HCT116 (cell line): ENCODE measurements at regions not wholly inside any gene's neighbourhood (a gene's known extent, or its start where the extent isn't known, plus 50 kb on each side); places are given as distances from the start of the nearest gene placed in this dataset.

Experiments
- ATAC-seq: fragments of 200-7000 bp; cut with Tn5 transposase; 2 replicates; pipeline ENCODE4 v1.9.1; 2020; ENCODE audit warnings: mild to moderate bottlenecking, moderate library complexity
- BruUV-seq: library from RNA; stranded (reverse); fragments of 400-500 nt; replicated peaks from 2 replicates; lab custom pipeline; 2021; lab: Mats Ljungman, UMichigan
- CTCF ChIA-PET: fragments of 300-600 bp; sonication (Branson Sonifier 250); formaldehyde crosslinking; loops from one replicate; lab custom pipeline; 2021; ENCODE audit warnings: antibody characterized with exemption; lab: Charles Lee
- POLR2A ChIA-PET: fragments of 300-600, 350-600 bp; sonication (Branson Sonifier 250); formaldehyde crosslinking; loops from one replicate; lab custom pipeline; 2021; ENCODE audit warnings: antibody characterized with exemption; lab: Charles Lee
- RAD21 ChIA-PET, 2 experiments: fragments of 300-600 bp; sonication (Branson Sonifier 250); formaldehyde crosslinking; loops; one replicate each; lab custom pipeline; 2023; ENCODE audit warnings: low total read pairs in 2 of 2; ENCODE audit not compliant: uncharacterized antibody in 2 of 2, unreplicated experiment in 2 of 2, low non-redundant PET in 1 of 2; lab: Charles Lee
- DNase-seq: peaks from one replicate; pipeline ENCODE4 v3.0.0-alpha.2; 2010; ENCODE audit warnings: low read depth, low spot score
- H2AFZ ChIP-seq: fragments of 200-600 bp; shearing (Covaris generic), sonication (generic); 2 replicates; pipeline ENCODE4 v1.6.1; 2017; ENCODE audit warnings: low read depth, mixed run types, mixed read lengths, antibody characterized with exemption, low read length; ENCODE audit not compliant: poor library complexity, severe bottlenecking
- H3K27ac ChIP-seq: 2 replicates; pipeline ENCODE4 v1.5.1; 2012; ENCODE audit warnings: low read depth, low read length
- H3K27me3 ChIP-seq: fragments of 200-600 bp; sonication (generic); 2 replicates; pipeline ENCODE4 v1.6.1; 2016; ENCODE audit warnings: mixed run types, low read length, mixed read lengths; ENCODE audit not compliant: insufficient read depth
- H3K36me3 ChIP-seq, 2 experiments: fragments of 200-500 bp in 1 of 2; fragments of 200-600 bp in 1 of 2; sonication (Bioruptor generic) in 1 of 2; sonication (generic) in 1 of 2; 2 replicates each; pipeline versions ENCODE4 v1.5.1 to v1.6.1; 2014 to 2016; ENCODE audit warnings: low read length in 2 of 2, inconsistent platforms in 1 of 2, mixed read lengths in 1 of 2, mixed run types in 1 of 2; ENCODE audit not compliant: insufficient read depth in 2 of 2, control insufficient read depth in 1 of 2
- H3K4me1 ChIP-seq, 2 experiments: fragments of 200-600 bp in 1 of 2; sonication (generic) in 1 of 2; 2 replicates each; pipeline versions ENCODE4 v1.5.1 to v1.6.1; 2012 to 2017; ENCODE audit warnings: low read length in 2 of 2, inconsistent platforms in 1 of 2, mild to moderate bottlenecking in 1 of 2, mixed read lengths in 1 of 2, mixed run types in 1 of 2, moderate library complexity in 1 of 2; ENCODE audit not compliant: insufficient read depth in 2 of 2, control insufficient read depth in 1 of 2
- H3K4me2 ChIP-seq: fragments of 200-600 bp; sonication (generic); 2 replicates; pipeline ENCODE4 v1.6.1; 2017; ENCODE audit warnings: mixed run types, low read length, mixed read lengths
- H3K4me3 ChIP-seq, 2 experiments: fragments of 200-600 bp in 1 of 2; sonication (generic) in 1 of 2; replicated peaks in 1 of 2; 2 replicates each; pipeline ENCODE4 v1.5.1; 2011 to 2016; ENCODE audit warnings: low read length in 2 of 2, control low read depth in 1 of 2, low read depth in 1 of 2, mild to moderate bottlenecking in 1 of 2, mixed read lengths in 1 of 2, mixed run types in 1 of 2
- H3K79me2 ChIP-seq: fragments of 200-600 bp; sonication (generic); 2 replicates; pipeline ENCODE4 v1.6.1; 2017; ENCODE audit warnings: mild to moderate bottlenecking, mixed run types, low read length, moderate library complexity, mixed read lengths; ENCODE audit not compliant: insufficient read depth
- H3K9ac ChIP-seq: fragments of 200-600 bp; sonication (generic); 2 replicates; pipeline ENCODE4 v1.6.1; 2016; ENCODE audit warnings: low read length, mixed read lengths
- H3K9me2 ChIP-seq: fragments of 200-600 bp; sonication (generic), shearing (Covaris generic); 2 replicates; pipeline ENCODE4 v1.6.1; 2017; ENCODE audit warnings: mixed run types, mild to moderate bottlenecking, moderate library complexity; ENCODE audit not compliant: insufficient read depth
- H3K9me3 ChIP-seq, 2 experiments: fragments of 200-500 bp in 1 of 2; fragments of 200-600 bp in 1 of 2; sonication (Bioruptor generic) in 1 of 2; sonication (generic) in 1 of 2; 2 replicates each; pipeline ENCODE4 v1.6.1; 2014 to 2017; ENCODE audit warnings: low read length in 2 of 2, mixed read lengths in 2 of 2, inconsistent platforms in 1 of 2, low read depth in 1 of 2, mild to moderate bottlenecking in 1 of 2, mixed run types in 1 of 2, moderate library complexity in 1 of 2; ENCODE audit not compliant: control insufficient read depth in 1 of 2, insufficient read depth in 1 of 2
- H4K20me1 ChIP-seq: fragments of 200-600 bp; sonication (generic), shearing (Covaris generic); 2 replicates; pipeline ENCODE4 v1.6.1; 2017; ENCODE audit warnings: mixed run types, mild to moderate bottlenecking, moderate library complexity; ENCODE audit not compliant: insufficient read depth
- ATF3 ChIP-seq: IDR thresholded peaks from 2 replicates; pipeline ENCODE4 v1.6.1; 2012
- CEBPB ChIP-seq: IDR thresholded peaks from 2 replicates; pipeline ENCODE4 v1.6.1; 2012; ENCODE audit warnings: low read depth
- CTCF ChIP-seq, 3 experiments: fragments of 200-600 bp in 1 of 3; sonication (generic) in 1 of 3; IDR thresholded peaks in 2 of 3; conservative IDR thresholded peaks in 1 of 3; 2 replicates each; pipeline ENCODE4 v1.5.1; 2012 to 2017; ENCODE audit warnings: low read depth in 2 of 3, low read length in 2 of 3, antibody characterized with exemption in 1 of 3, borderline replicate concordance in 1 of 3, control low read depth in 1 of 3, mild to moderate bottlenecking in 1 of 3, mixed read lengths in 1 of 3, mixed run types in 1 of 3, moderate library complexity in 1 of 3; ENCODE audit not compliant: insufficient read depth in 1 of 3
- ELF1 ChIP-seq: IDR thresholded peaks from 2 replicates; pipeline ENCODE4 v1.6.1; 2012; ENCODE audit warnings: low read depth, borderline replicate concordance
- EZH2 ChIP-seq: fragments of 200-600 bp; sonication (generic); IDR thresholded peaks from 2 replicates; pipeline ENCODE4 v1.6.1; 2017; ENCODE audit warnings: antibody characterized with exemption, mixed run types
- EZH2phosphoT487 ChIP-seq: fragments of 200-600 bp; IDR thresholded peaks from 2 replicates; pipeline ENCODE4 v1.6.1; 2018; ENCODE audit warnings: antibody characterized with exemption, borderline replicate concordance
- FOSL1 ChIP-seq: IDR thresholded peaks from 2 replicates; pipeline ENCODE4 v1.6.1; 2012; ENCODE audit warnings: low read depth
- JUND ChIP-seq: IDR thresholded peaks from 2 replicates; pipeline ENCODE4 v1.6.1; 2012
- POLR2AphosphoS5 ChIP-seq: IDR thresholded peaks from 2 replicates; pipeline ENCODE4 v1.6.1; 2011; ENCODE audit warnings: mild to moderate bottlenecking, low read depth, low read length, moderate library complexity
- RAD21 ChIP-seq: IDR thresholded peaks from 2 replicates; pipeline ENCODE4 v1.6.1; 2012; ENCODE audit warnings: low read depth, mild to moderate bottlenecking
- SP1 ChIP-seq: IDR thresholded peaks from 2 replicates; pipeline ENCODE4 v1.6.1; 2012; ENCODE audit warnings: low read depth
- TCF7L2 ChIP-seq: IDR thresholded peaks from 2 replicates; pipeline ENCODE4 v1.7.0; 2011; ENCODE audit warnings: borderline replicate concordance, inconsistent platforms; ENCODE audit not compliant: insufficient read depth, insufficient read length; ENCODE audit errors: extremely low read depth
- YY1 ChIP-seq: IDR thresholded peaks from 2 replicates; pipeline ENCODE4 v1.6.1; 2011; ENCODE audit warnings: low read length, low read depth, moderate library complexity, mild to moderate bottlenecking; ENCODE audit not compliant: insufficient replicate concordance; ENCODE audit errors: extremely low read depth
- ZFX ChIP-seq: fragments of 450-650 bp; IDR thresholded peaks from 2 replicates; pipeline ENCODE4 v1.6.1; 2017
- intact Hi-C: fragments of 100-400 bp; cut with micrococcal nuclease; formaldehyde crosslinking; loops from 2 replicates; pipeline ENCODE4 v1.10.0; 2022

- BruUV-seq, result no TSS peak
- intact Hi-C loops, result no loop called here
- Histone ChIP-seq H3K4me3 (no peak overlapping the region), H3K4me2 (no peak overlapping the region), H3K27me3 (no peaks in the 10 kb centered on the region), H3K79me2 (no peaks in the 10 kb centered on the region), H4K20me1 (no peaks in the 10 kb centered on the region), H3K4me1 (no peaks in the 10 kb centered on the region), H3K27ac (no peak overlapping the region), H3K9me2 (no peaks in the 10 kb centered on the region), H2AFZ (no peak overlapping the region), H3K9ac (no peak overlapping the region), H3K36me3 (no peaks in the 10 kb centered on the region), H3K9me3 (no peaks in the 10 kb centered on the region; a peak in 2 of 4 replicates)
- POLR2A ChIA-PET, result no interaction called here
- TF ChIP-seq RAD21 (no peak), YY1 (no peak), ATF3 (no peak), POLR2AphosphoS5 (no peak), ELF1 (no peak), EZH2phosphoT487 (no peak), CEBPB (no peak), EZH2 (no peak), ZFX (no peak), SP1 (no peak), TCF7L2 (no peak), FOSL1 (no peak), CTCF (IDR thresholded peaks at IDR 0.05 in 2 of 3, conservative IDR thresholded peaks at IDR 0.05 in 1 of 3; ENCODE audit: borderline replicate concordance in 1 of 3, insufficient read depth in 1 of 3, low read depth in 2 of 3, low read length in 2 of 3) (no peak), JUND (no peak)
- ATAC-seq (no peak), DNase-seq (no peak)
- RAD21 ChIA-PET, result no interaction called here
- CTCF ChIA-PET, result no interaction called here
Measured at GRCh38 chr1:82920418-82921248, 1078.3 kb downstream of the TTLL7 start.
